Tibial artery (tissue), 4 donors: ENCODE measurements at regions not wholly inside any gene's neighbourhood (a gene's known extent, or its start where the extent isn't known, plus 50 kb on each side); places are given as distances from the start of the nearest gene placed in this dataset.

Source experiments
- DNase-seq, 2 donors: peaks; one replicate each; pipeline ENCODE4 v3.0.0-alpha.2; 2019
- H3K27ac ChIP-seq, 2 donors: fragments of 200-600 bp; sonication (generic) in 1 of 2; 1 replicate in 1 of 2; 2 replicates in 1 of 2; pipeline ENCODE4 v1.5.1; 2018 to 2019; ENCODE audit warnings: mild to moderate bottlenecking in 1 of 2
- H3K27me3 ChIP-seq, 2 donors: fragments of 200-600 bp; sonication (generic) in 1 of 2; one replicate each; pipeline versions ENCODE4 v1.5.1 to v1.6.0; 2016 to 2019
- H3K36me3 ChIP-seq, 3 donors: fragments of 200-600 bp; sonication (generic) in 2 of 3; one replicate each; pipeline ENCODE4 v1.5.1; 2016 to 2019; ENCODE audit warnings: mild to moderate bottlenecking in 2 of 3
- H3K4me1 ChIP-seq, 4 donors: fragments of 200-600 bp; sonication (generic) in 2 of 4; 1 replicate in 3 of 4; 2 replicates in 1 of 4; pipeline ENCODE4 v1.5.1; 2016 to 2019
- H3K4me3 ChIP-seq, 2 donors: fragments of 200-600 bp; sonication (generic) in 1 of 2; 1 replicate in 1 of 2; 2 replicates in 1 of 2; pipeline ENCODE4 v1.5.1; 2018 to 2019; ENCODE audit warnings: mild to moderate bottlenecking in 2 of 2
- H3K9me3 ChIP-seq, 3 donors: fragments of 200-600 bp; sonication (generic) in 1 of 3; one replicate each; pipeline ENCODE4 v1.5.1; 2016 to 2019
- CTCF ChIP-seq, 2 experiments: fragments of 200-600 bp in 1 of 2; fragments of 450-650 bp in 1 of 2; IDR thresholded peaks; one replicate each; pipeline ENCODE4 v1.5.1; 2017 to 2019; ENCODE audit warnings: antibody characterized with exemption in 2 of 2, mild to moderate bottlenecking in 1 of 2, moderate library complexity in 1 of 2
- intact Hi-C: fragments of 100-400 bp; cut with DNase I; formaldehyde crosslinking; loops from one replicate; pipeline ENCODE4 v1.15.0; 2023; ENCODE audit warnings: low total_unique reads

- Histone ChIP-seq H3K36me3 (no peaks in the 10 kb centered on the region), H3K4me3 (no peak overlapping the region), H3K27me3 (no peaks in the 10 kb centered on the region), H3K9me3 (no peaks in the 10 kb centered on the region), H3K27ac (no peak overlapping the region), H3K4me1 (no peaks in the 10 kb centered on the region)
- TF ChIP-seq CTCF (IDR thresholded peaks at IDR 0.05): no peak
- intact Hi-C loops: no loop called here
- no peak for DNase-seq
These were observed 380.2 kb upstream of the SALL1 start for GRCh38 chr16:51531271-51531670.

DNA sequence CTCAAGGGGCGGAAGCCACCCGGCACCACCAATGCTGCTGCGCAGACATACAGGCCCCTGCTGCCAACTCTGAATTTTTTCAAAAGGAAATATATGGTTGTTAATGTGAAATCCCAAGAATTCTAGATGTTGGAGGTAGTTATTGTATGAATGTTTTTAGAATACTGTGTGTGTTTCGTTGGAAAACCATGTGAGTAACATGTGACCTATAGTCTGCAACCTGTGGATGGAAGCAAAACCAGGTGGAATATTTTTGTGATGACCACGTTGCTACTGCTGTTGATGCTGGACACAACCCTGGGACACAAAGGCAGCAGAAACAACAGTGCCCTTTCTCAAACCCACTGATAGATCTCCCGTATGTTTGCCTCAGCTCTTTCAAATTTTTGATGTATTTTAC, 376.3 kb upstream of the SALL1 start:
- no peak overlapping the region for H3K4me3 ChIP-seq
- no peaks in the 10 kb centered on the region for H3K36me3 ChIP-seq
- H3K4me1 ChIP-seq: no peaks in the 10 kb centered on the region
- no peak for TF ChIP-seq CTCF (IDR thresholded peaks at IDR 0.05)
- intact Hi-C loops: no loop called here
- H3K27me3 ChIP-seq: no peaks in the 10 kb centered on the region
- H3K27ac ChIP-seq: no peak overlapping the region
- no peaks in the 10 kb centered on the region for H3K9me3 ChIP-seq
- no peak for DNase-seq

GRCh38 chr16:51526621-51527020, 375.6 kb upstream of the SALL1 start:
- no peak overlapping the region for H3K27ac ChIP-seq
- no peak for DNase-seq
- H3K36me3 ChIP-seq: no peaks in the 10 kb centered on the region
- H3K4me3 ChIP-seq: no peak overlapping the region
- TF ChIP-seq CTCF (IDR thresholded peaks at IDR 0.05): no peak
- intact Hi-C loops: no loop called here
- no peaks in the 10 kb centered on the region for H3K4me1 ChIP-seq
- H3K9me3 ChIP-seq: no peaks in the 10 kb centered on the region
- no peaks in the 10 kb centered on the region for H3K27me3 ChIP-seq

DNA sequence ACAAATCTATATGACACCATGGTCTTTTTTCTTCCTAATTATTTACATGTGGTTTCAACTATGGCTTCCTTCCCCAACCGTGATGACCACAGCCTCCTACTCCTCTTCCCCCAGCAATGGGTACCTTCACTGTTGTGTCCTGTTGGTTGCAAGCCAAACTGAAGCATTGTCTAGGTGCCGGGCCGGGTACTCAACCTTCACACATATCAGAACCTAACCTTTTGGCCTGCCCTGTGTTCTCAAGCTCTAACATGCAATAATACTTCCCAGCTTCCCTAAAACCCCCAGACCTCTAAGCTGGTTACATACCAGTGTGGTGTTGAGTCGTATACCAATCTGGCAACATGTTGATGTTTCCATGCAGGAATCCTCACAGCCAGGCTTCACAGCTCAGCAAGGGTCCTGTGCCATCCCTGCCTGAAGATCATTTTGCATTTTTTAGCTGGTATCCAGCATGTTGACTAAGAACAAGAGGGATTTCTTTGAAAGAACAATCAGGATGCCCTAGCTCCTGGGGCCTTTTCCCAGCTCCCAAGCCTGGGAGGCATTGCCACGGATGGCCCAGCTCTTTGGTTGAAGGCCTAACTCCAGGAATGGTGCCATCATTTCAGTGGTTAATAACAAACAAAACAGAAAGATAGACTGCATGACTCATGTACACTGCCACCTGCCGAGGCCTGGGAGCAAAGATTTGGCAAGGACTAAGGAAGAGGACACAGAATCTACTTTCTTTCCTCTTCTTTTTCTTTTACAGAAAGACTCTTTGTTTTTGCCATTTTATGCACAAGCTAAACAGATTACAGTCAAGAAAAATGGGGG, 373.7 kb upstream of the SALL1 start:
- H3K4me1 ChIP-seq: no peaks in the 10 kb centered on the region
- intact Hi-C loops: no loop called here
- no peak for TF ChIP-seq CTCF (IDR thresholded peaks at IDR 0.05)
- H3K36me3 ChIP-seq: no peaks in the 10 kb centered on the region
- DNase-seq: no peak
- H3K9me3 ChIP-seq: no peaks in the 10 kb centered on the region
- H3K4me3 ChIP-seq: no peak overlapping the region
- no peaks in the 10 kb centered on the region for H3K27me3 ChIP-seq
- no peak overlapping the region for H3K27ac ChIP-seq

DNA sequence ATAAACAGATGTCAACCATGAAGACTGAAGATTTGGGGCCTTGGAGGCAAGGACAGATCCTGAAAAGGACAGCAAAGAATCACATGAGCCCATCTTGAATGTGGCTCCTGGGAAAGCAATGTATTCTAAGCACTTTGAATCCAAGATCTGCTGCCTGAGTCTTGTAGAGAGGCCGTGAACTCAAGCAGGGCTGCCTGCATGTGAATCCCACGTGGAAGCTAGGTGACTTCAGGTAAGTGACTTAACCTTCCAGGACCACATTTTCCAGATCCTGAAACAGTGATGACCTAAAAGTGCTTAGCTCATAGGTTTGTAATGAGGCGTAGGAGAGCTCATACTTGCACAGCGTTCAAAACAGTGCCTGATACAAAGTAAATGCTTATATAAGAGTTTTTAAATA, 373.0 kb upstream of the SALL1 start:
- Histone ChIP-seq H3K27me3 (no peaks in the 10 kb centered on the region), H3K27ac (no peak overlapping the region), H3K9me3 (no peaks in the 10 kb centered on the region), H3K4me3 (no peak overlapping the region), H3K4me1 (no peaks in the 10 kb centered on the region), H3K36me3 (no peaks in the 10 kb centered on the region)
- no peak for DNase-seq
- TF ChIP-seq CTCF (IDR thresholded peaks at IDR 0.05): no peak
- intact Hi-C loops: no loop called here
